Fibroblast of the aortic adventitia (primary cell): ENCODE measurements at regions not wholly inside any gene's neighbourhood (a gene's known extent, or its start where the extent isn't known, plus 50 kb on each side); places are given as distances from the start of the nearest gene placed in this dataset.

Experiments used
- DNase-seq: peaks from one replicate; pipeline ENCODE4 v3.0.0-alpha.2; 2010; ENCODE audit warnings: low read depth
- H3K4me3 ChIP-seq: 2 replicates; pipeline ENCODE4 v1.5.1; 2011; ENCODE audit warnings: low read depth, mild to moderate bottlenecking, control low read depth, low read length, moderate library complexity
- TF ChIP-seq, protein P1 (sequence below): IDR thresholded peaks from 2 replicates; pipeline ENCODE4 v1.5.1; 2011; ENCODE audit warnings: mild to moderate bottlenecking, low read length, control low read depth, inconsistent platforms; ENCODE audit not compliant: insufficient read depth

DNA sequence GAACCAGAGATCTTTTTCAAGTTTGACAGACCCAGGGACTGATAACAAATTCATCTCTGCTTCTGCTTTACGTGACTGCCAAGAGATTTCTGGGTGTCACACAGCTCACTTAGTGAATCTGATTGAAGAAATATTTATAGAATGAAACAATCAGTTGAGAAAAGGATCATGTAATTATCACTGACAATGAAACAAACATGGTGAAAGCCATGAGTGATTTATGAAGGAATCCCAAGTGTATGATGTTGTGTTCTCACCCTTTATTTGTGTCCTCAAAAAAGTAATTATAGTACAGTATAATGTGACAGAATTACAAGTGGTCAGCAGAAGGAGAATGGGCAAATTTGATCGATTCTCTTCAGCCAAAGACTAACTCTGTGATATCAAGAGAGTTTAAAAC, 177.3 kb downstream of the BMP4 start:
- no peak overlapping the region for H3K4me3 ChIP-seq
- TF ChIP-seq, protein P1, sequence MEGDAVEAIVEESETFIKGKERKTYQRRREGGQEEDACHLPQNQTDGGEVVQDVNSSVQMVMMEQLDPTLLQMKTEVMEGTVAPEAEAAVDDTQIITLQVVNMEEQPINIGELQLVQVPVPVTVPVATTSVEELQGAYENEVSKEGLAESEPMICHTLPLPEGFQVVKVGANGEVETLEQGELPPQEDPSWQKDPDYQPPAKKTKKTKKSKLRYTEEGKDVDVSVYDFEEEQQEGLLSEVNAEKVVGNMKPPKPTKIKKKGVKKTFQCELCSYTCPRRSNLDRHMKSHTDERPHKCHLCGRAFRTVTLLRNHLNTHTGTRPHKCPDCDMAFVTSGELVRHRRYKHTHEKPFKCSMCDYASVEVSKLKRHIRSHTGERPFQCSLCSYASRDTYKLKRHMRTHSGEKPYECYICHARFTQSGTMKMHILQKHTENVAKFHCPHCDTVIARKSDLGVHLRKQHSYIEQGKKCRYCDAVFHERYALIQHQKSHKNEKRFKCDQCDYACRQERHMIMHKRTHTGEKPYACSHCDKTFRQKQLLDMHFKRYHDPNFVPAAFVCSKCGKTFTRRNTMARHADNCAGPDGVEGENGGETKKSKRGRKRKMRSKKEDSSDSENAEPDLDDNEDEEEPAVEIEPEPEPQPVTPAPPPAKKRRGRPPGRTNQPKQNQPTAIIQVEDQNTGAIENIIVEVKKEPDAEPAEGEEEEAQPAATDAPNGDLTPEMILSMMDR = no peak
- DNase-seq = no peak

DNA sequence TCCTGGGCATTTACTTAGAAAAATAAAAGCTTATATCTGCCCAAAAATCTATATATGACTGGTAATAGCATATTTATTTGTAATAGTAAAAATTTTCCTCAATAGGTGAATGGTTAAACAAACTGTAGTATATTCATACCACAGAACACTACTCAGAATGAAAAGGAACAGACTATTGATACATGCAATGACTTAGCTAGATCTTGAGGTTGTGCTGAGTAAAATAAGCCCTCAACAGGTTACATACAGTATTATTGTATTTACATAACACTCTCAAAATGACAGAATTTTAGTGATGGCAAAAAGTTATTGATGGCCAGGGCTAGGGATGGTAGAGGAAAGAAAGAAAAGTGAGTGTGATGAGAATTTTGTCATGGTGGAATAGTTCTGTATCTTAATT, 178.4 kb downstream of the BMP4 start:
- TF ChIP-seq, protein P1 = no peak
- no peak for DNase-seq
- no peak overlapping the region for H3K4me3 ChIP-seq

- TF ChIP-seq, protein P1 = no peak
- DNase-seq = no peak
- H3K4me3 ChIP-seq = no peak overlapping the region
Measured at GRCh38 chr14:53772936-53773335, 183.7 kb downstream of the BMP4 start.

GRCh38 chr14:53767566-53767965, 189.1 kb downstream of the BMP4 start:
- TF ChIP-seq, protein P1 = no peak
- DNase-seq = no peak
- no peak overlapping the region for H3K4me3 ChIP-seq

- TF ChIP-seq, protein P1 = no peak
- DNase-seq = no peak
- H3K4me3 ChIP-seq = no peak overlapping the region
Measured at GRCh38 chr14:53766601-53767000, 190.0 kb downstream of the BMP4 start.

GRCh38 chr14:53766106-53766505, 190.5 kb downstream of the BMP4 start:
- TF ChIP-seq, protein P1 = no peak
- DNase-seq = no peak
- no peak overlapping the region for H3K4me3 ChIP-seq

GRCh38 chr14:53764846-53765245, 191.8 kb downstream of the BMP4 start:
- no peak overlapping the region for H3K4me3 ChIP-seq
- TF ChIP-seq, protein P1 = no peak
- DNase-seq = no peak
